NT2/D1 (cell line): ENCODE measurements at regions not wholly inside any gene's neighbourhood (a gene's known extent, or its start where the extent isn't known, plus 50 kb on each side); places are given as distances from the start of the nearest gene placed in this dataset.

Experiments used
- SUZ12 ChIP-seq: IDR thresholded peaks from 2 replicates; pipeline ENCODE4 v1.6.1; 2011; ENCODE audit not compliant: insufficient read length, insufficient read depth; ENCODE audit errors: extremely low read depth
- YY1 ChIP-seq: IDR thresholded peaks from 2 replicates; pipeline ENCODE4 v1.6.1; 2011; ENCODE audit not compliant: insufficient read length, insufficient read depth
- ZNF274 ChIP-seq: IDR thresholded peaks from 2 replicates; pipeline ENCODE4 v1.6.1; 2011; ENCODE audit warnings: mild to moderate bottlenecking, low read depth, low read length

DNA sequence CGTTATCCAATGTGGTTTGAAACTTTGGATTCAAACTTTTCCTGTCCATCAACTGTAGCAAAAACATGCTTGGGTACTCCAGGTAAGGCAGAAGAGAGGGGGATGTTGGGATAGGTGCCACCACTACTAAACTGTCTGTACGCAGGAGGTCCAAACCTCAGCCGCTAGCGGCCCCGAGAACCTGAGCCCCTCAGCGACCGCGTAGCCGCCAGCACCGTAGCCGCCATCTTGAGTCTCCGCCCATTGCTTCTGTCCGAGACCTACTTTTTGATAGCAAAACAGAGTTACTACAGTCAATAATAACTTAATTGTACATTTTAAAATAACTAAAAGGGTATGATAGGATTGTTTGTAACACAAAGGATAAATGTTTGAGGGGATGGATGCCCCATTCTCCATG is 119.9 kb upstream of the GRID2 start:
- no peak for TF ChIP-seq ZNF274
- no peak for TF ChIP-seq SUZ12
- no peak for TF ChIP-seq YY1
